ENCODE measurements at regions not wholly inside any gene's neighbourhood (a gene's known extent, or its start where the extent isn't known, plus 50 kb on each side); places are given as distances from the start of the nearest gene placed in this dataset.
"Not testable (repeated sequence)": the region's sequence is repeated elsewhere in the genome, so short reads cannot be mapped to it uniquely, and the experiment has no call there.

- TF ChIP-seq, protein P1, sequence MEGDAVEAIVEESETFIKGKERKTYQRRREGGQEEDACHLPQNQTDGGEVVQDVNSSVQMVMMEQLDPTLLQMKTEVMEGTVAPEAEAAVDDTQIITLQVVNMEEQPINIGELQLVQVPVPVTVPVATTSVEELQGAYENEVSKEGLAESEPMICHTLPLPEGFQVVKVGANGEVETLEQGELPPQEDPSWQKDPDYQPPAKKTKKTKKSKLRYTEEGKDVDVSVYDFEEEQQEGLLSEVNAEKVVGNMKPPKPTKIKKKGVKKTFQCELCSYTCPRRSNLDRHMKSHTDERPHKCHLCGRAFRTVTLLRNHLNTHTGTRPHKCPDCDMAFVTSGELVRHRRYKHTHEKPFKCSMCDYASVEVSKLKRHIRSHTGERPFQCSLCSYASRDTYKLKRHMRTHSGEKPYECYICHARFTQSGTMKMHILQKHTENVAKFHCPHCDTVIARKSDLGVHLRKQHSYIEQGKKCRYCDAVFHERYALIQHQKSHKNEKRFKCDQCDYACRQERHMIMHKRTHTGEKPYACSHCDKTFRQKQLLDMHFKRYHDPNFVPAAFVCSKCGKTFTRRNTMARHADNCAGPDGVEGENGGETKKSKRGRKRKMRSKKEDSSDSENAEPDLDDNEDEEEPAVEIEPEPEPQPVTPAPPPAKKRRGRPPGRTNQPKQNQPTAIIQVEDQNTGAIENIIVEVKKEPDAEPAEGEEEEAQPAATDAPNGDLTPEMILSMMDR (IDR thresholded peaks at IDR 0.05; ENCODE audit: unreplicated experiment in 3 of 3), result no peak
- Mint-ChIP-seq H3K4me1 (no peaks in the 10 kb centered on the region), H3K36me3 (ENCODE audit: low read depth) (no peaks in the 10 kb centered on the region), H3K27ac (no peak overlapping the region), H3K4me3 (no peak overlapping the region), H3K9me3 (peaks cover 53% of the 10 kb centered on the region), H3K27me3 (ENCODE audit: low read depth) (no peaks in the 10 kb centered on the region)
Measured at GRCh38 chr7:63900394-63901203, 98.0 kb upstream of the ZNF722 start.

- H3K27ac Mint-ChIP-seq; H3K36me3 Mint-ChIP-seq (ENCODE audit: low read depth); H3K27me3 Mint-ChIP-seq (ENCODE audit: low read depth); H3K4me3 Mint-ChIP-seq; H3K4me1 Mint-ChIP-seq: not testable (repeated sequence)
- peaks cover 52% of the 10 kb centered on the region for H3K9me3 Mint-ChIP-seq
Measured at GRCh38 chr7:63901204-63901506, 97.5 kb upstream of the ZNF722 start.

DNA sequence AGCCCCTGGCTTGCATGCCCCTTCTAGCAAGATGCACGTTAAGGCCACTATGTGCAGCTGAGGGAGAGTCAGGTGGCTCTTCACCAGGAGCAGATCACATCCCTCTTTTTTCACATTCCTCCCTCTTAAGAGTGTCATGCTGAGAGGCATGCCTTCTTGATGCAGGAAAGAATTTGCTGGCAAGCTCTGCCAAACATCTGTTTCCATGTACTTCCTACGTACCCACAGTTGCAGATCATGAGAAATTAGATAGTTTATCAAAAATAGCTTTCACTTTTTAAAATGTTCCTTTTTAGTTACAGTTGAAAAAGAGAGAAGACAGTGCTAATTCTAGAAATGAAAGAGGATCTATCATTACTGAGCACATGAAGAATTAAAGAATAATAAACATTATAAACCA is 79.7 kb upstream of the ZNF722 start:
- Mint-ChIP-seq H3K27me3 (ENCODE audit: low read depth) (no peaks in the 10 kb centered on the region), H3K36me3 (ENCODE audit: low read depth) (no peaks in the 10 kb centered on the region), H3K27ac (no peak overlapping the region), H3K9me3 (peaks cover 54% of the 10 kb centered on the region), H3K4me1 (no peaks in the 10 kb centered on the region), H3K4me3 (no peak overlapping the region)
- TF ChIP-seq, protein P1 (IDR thresholded peaks at IDR 0.05; ENCODE audit: unreplicated experiment in 3 of 3), result no peak

- H3K27me3 Mint-ChIP-seq (ENCODE audit: low read depth), result no peaks in the 10 kb centered on the region
- no peaks in the 10 kb centered on the region for H3K4me1 Mint-ChIP-seq
- no peaks in the 10 kb centered on the region for H3K36me3 Mint-ChIP-seq (ENCODE audit: low read depth)
- no peak overlapping the region for H3K27ac Mint-ChIP-seq
- TF ChIP-seq, protein P1 (IDR thresholded peaks at IDR 0.05; ENCODE audit: unreplicated experiment in 3 of 3), result no peak
- peaks cover 60% of the 10 kb centered on the region for H3K9me3 Mint-ChIP-seq
- H3K4me3 Mint-ChIP-seq, result no peak overlapping the region
Measured at GRCh38 chr7:63925262-63925625, 73.4 kb upstream of the ZNF722 start.

DNA sequence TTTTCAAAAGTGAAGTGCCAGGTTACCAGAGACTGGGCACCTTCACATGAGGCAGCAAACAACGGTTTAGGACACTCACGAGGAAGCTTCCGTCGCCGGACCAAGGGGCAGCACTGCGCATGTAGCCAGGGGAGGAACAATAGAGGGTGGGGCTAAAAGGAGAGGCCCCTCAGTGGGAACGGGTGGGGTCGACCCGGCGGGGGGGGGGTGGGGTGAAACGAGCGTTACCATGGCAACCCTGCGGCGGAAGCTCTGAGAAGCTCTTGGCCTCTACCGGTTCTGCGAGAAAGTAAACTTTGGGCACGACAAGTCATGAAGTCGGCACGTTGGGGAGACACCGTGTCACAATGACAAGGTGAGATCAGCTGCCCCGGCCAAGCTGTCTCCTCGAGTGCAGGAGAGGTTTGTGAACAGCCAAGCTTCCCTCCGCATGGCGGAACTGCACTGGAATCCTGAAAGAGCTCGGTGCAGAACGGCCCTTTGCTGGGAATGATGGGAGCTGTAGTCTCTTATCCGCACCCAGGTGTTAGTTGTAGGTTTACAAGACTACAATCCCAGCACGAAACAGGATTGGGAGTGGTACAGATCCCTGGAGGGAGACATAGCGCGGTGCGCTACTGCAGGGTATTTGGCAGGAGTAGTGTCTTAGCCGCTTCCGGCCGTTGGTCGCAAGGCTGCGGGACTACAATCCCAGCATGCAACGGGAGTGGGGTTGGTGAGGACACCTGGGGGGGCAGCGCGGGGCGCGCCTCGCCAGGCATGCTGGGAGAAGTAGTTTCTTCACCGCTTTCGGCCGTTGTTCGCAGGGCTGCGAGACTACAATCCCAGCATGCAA is 72.8 kb upstream of the ZNF722 start:
- H3K27me3 Mint-ChIP-seq (ENCODE audit: low read depth), result no peaks in the 10 kb centered on the region
- TF ChIP-seq, protein P1 (IDR thresholded peaks at IDR 0.05; ENCODE audit: unreplicated experiment in 3 of 3), result no peak
- H3K9me3 Mint-ChIP-seq, result peaks cover 62% of the 10 kb centered on the region
- H3K27ac Mint-ChIP-seq, result no peak overlapping the region
- no peaks in the 10 kb centered on the region for H3K4me1 Mint-ChIP-seq
- H3K4me3 Mint-ChIP-seq, result no peak overlapping the region
- H3K36me3 Mint-ChIP-seq (ENCODE audit: low read depth), result no peaks in the 10 kb centered on the region

- peaks cover 52% of the 10 kb centered on the region for H3K9me3 Mint-ChIP-seq
- H3K36me3 Mint-ChIP-seq (ENCODE audit: low read depth), result no peaks in the 10 kb centered on the region
- no peaks in the 10 kb centered on the region for H3K4me1 Mint-ChIP-seq
- no peak overlapping the region for H3K27ac Mint-ChIP-seq
- TF ChIP-seq, protein P1 (IDR thresholded peaks at IDR 0.05; ENCODE audit: unreplicated experiment in 3 of 3), result no peak
- no peak overlapping the region for H3K4me3 Mint-ChIP-seq
- no peaks in the 10 kb centered on the region for H3K27me3 Mint-ChIP-seq (ENCODE audit: low read depth)
Measured at GRCh38 chr7:63927261-63927660, 71.4 kb upstream of the ZNF722 start.

Measured in nephron (organoid).